SK-N-SH (cell line): ENCODE measurements at regions not wholly inside any gene's neighbourhood (a gene's known extent, or its start where the extent isn't known, plus 50 kb on each side); places are given as distances from the start of the nearest gene placed in this dataset.

Experiments used
- CTCF ChIA-PET: fragments of 300-600, 350-600 bp; formaldehyde crosslinking; extraction: SDS; loops from one replicate; lab custom pipeline; 2021; lab: Yijun Ruan, JAX
- POLR2A ChIA-PET: fragments of 350-600 bp; sonication (Branson Sonifier 250); formaldehyde crosslinking; extraction: SDS; loops from one replicate; lab custom pipeline; 2020; ENCODE audit warnings: antibody characterized with exemption, inconsistent platforms; lab: Yijun Ruan, JAX
- DNase-seq: peaks from one replicate; pipeline ENCODE4 v3.0.0; 2012
- H2AFZ ChIP-seq: fragments of 200-600 bp; sonication (generic); 2 replicates; pipeline ENCODE4 v1.8.1; 2016; ENCODE audit warnings: antibody characterized with exemption, mild to moderate bottlenecking, low read depth
- H3F3A ChIP-seq: fragments of 200-600 bp; sonication (generic); replicated peaks from 2 replicates; pipeline ENCODE3; 2016; ENCODE audit warnings: antibody characterized with exemption, mild to moderate bottlenecking; ENCODE audit not compliant: insufficient read depth
- H3K27ac ChIP-seq, 2 experiments: fragments of 200-500 bp in 1 of 2; fragments of 200-600 bp in 1 of 2; sonication (Bioruptor generic) in 1 of 2; sonication (generic), shearing (Covaris generic) in 1 of 2; 2 replicates each; pipeline versions ENCODE4 v1.5.1 to v1.6.1; 2014 to 2016; ENCODE audit warnings: low read depth in 2 of 2, inconsistent platforms in 1 of 2, low read length in 1 of 2, mild to moderate bottlenecking in 1 of 2, mixed read lengths in 1 of 2
- H3K27me3 ChIP-seq: fragments of 200-600 bp; sonication (generic), shearing (Covaris generic); 2 replicates; pipeline ENCODE4 v1.6.1; 2016; ENCODE audit warnings: mixed run types; ENCODE audit not compliant: insufficient read depth
- H3K36me3 ChIP-seq, 2 experiments: fragments of 200-500 bp in 1 of 2; fragments of 200-600 bp in 1 of 2; sonication (Bioruptor generic) in 1 of 2; sonication (generic) in 1 of 2; replicated peaks in 1 of 2; 2 replicates each; pipeline versions ENCODE3 to v1.5.1; 2014 to 2016; ENCODE audit warnings: low read length in 1 of 2, mild to moderate bottlenecking in 1 of 2; ENCODE audit not compliant: insufficient read depth in 2 of 2, control insufficient read depth in 1 of 2
- H3K4me1 ChIP-seq, 2 experiments: fragments of 200-500 bp in 1 of 2; fragments of 200-600 bp in 1 of 2; sonication (Bioruptor generic) in 1 of 2; sonication (generic), shearing (Covaris generic) in 1 of 2; 2 replicates each; pipeline versions ENCODE4 v1.5.1 to v1.6.1; 2014 to 2016; ENCODE audit warnings: low read depth in 1 of 2, low read length in 1 of 2, mixed run types in 1 of 2; ENCODE audit not compliant: insufficient read depth in 2 of 2, control insufficient read depth in 1 of 2
- H3K4me2 ChIP-seq: fragments of 200-600 bp; sonication (generic), shearing (Covaris generic); 2 replicates; pipeline ENCODE4 v1.6.1; 2017; ENCODE audit warnings: mixed run types
- H3K4me3 ChIP-seq, 2 experiments: fragments of 200-500 bp in 1 of 2; fragments of 200-600 bp in 1 of 2; sonication (Bioruptor generic) in 1 of 2; sonication (generic), shearing (Covaris generic) in 1 of 2; 2 replicates each; pipeline versions ENCODE4 v1.5.1 to v1.8.1; 2014 to 2016; ENCODE audit warnings: low read depth in 2 of 2, inconsistent platforms in 1 of 2, low read length in 1 of 2, mild to moderate bottlenecking in 1 of 2, mixed read lengths in 1 of 2, moderate library complexity in 1 of 2
- H3K79me2 ChIP-seq: fragments of 200-600 bp; sonication (generic); 2 replicates; pipeline ENCODE4 v1.8.1; 2017; ENCODE audit warnings: mild to moderate bottlenecking; ENCODE audit not compliant: insufficient read depth
- H3K9ac ChIP-seq: fragments of 200-600 bp; sonication (generic); 2 replicates; pipeline ENCODE4 v1.6.1; 2017; ENCODE audit warnings: mixed run types
- H3K9me2 ChIP-seq: fragments of 200-600 bp; sonication (generic); 2 replicates; pipeline ENCODE4 v1.6.1; 2017; ENCODE audit warnings: mixed run types
- H3K9me3 ChIP-seq: fragments of 200-600 bp; sonication (generic); 2 replicates; pipeline ENCODE4 v1.6.1; 2017; ENCODE audit warnings: mixed run types, mild to moderate bottlenecking, moderate library complexity
- H4K20me1 ChIP-seq: fragments of 200-600 bp; sonication (generic); 2 replicates; pipeline ENCODE4 v1.6.1; 2017; ENCODE audit warnings: mild to moderate bottlenecking, mixed run types; ENCODE audit not compliant: insufficient read depth
- ELF1 ChIP-seq: IDR thresholded peaks from 2 replicates; pipeline ENCODE4 v1.4.0; 2012
- EP300 ChIP-seq, 2 experiments: IDR thresholded peaks; 2 replicates each; pipeline versions ENCODE4 v1.4.0 to v1.6.1; 2012; ENCODE audit warnings: borderline replicate concordance in 1 of 2, low read depth in 1 of 2, low read length in 1 of 2
- EZH2phosphoT487 ChIP-seq: fragments of 200-600 bp; sonication (generic); IDR thresholded peaks from 2 replicates; pipeline ENCODE4 v1.6.1; 2017; ENCODE audit warnings: low read depth, mixed run types, mild to moderate bottlenecking, antibody characterized with exemption, moderate library complexity, borderline replicate concordance
- FOSL2 ChIP-seq: IDR thresholded peaks from 2 replicates; pipeline ENCODE4 v1.4.0; 2012; ENCODE audit warnings: low read depth, mild to moderate bottlenecking, moderate library complexity, borderline replicate concordance
- FOXJ3 ChIP-seq: sonication (generic); formaldehyde crosslinking; IDR thresholded peaks from 2 replicates; pipeline ENCODE4 v1.5.1; 2020; ENCODE audit warnings: mild to moderate bottlenecking, missing genetic modification reagents
- FOXM1 ChIP-seq: IDR thresholded peaks from 2 replicates; pipeline ENCODE4 v1.4.0; 2012; ENCODE audit warnings: low read depth, mild to moderate bottlenecking
- GABPA ChIP-seq: IDR thresholded peaks from 2 replicates; pipeline ENCODE4 v1.4.0; 2012; ENCODE audit warnings: low read depth, mild to moderate bottlenecking
- IRF3 ChIP-seq: fragments of 150-350 bp; IDR thresholded peaks from 2 replicates; pipeline ENCODE4 v1.6.1; 2016; ENCODE audit warnings: mild to moderate bottlenecking, low read depth, low read length
- JUND ChIP-seq: IDR thresholded peaks from 2 replicates; pipeline ENCODE4 v1.4.0; 2012
- MEF2A ChIP-seq: IDR thresholded peaks from 2 replicates; pipeline ENCODE4 v1.4.0; 2012; ENCODE audit warnings: low read depth, borderline replicate concordance
- RAD21 ChIP-seq: IDR thresholded peaks from 2 replicates; pipeline ENCODE4 v1.6.1; 2012; ENCODE audit warnings: mild to moderate bottlenecking, low read length
- REST ChIP-seq: IDR thresholded peaks from 2 replicates; pipeline ENCODE4 v1.6.1; 2012; ENCODE audit warnings: mild to moderate bottlenecking, low read depth, low read length, moderate library complexity
- TAF1 ChIP-seq: IDR thresholded peaks from 2 replicates; pipeline ENCODE4 v1.6.1; 2012; ENCODE audit warnings: low read depth, mild to moderate bottlenecking, low read length, moderate library complexity, borderline replicate concordance
- TCF12 ChIP-seq: IDR thresholded peaks from 2 replicates; pipeline ENCODE4 v1.4.0; 2012
- USF1 ChIP-seq: IDR thresholded peaks from 2 replicates; pipeline ENCODE4 v1.4.0; 2012; ENCODE audit warnings: low read depth, borderline replicate concordance
- YY1 ChIP-seq: IDR thresholded peaks from 2 replicates; pipeline ENCODE4 v1.4.0; 2012; ENCODE audit warnings: low read depth, mild to moderate bottlenecking
- ZBTB33 ChIP-seq: IDR thresholded peaks from 2 replicates; pipeline ENCODE4 v1.4.0; 2012; ENCODE audit warnings: low read depth, borderline replicate concordance
- WGBS: methylation state at CpG from one replicate; pipeline ENCODE4 v1.1.6; 2017; ENCODE audit warnings: low lambda C conversion rate; 5-methylcytosine and 5-hydroxymethylcytosine counted together

GRCh38 chr5:174305241-174305681 is 259.8 kb downstream of the NSG2 start:
- H3K27ac ChIP-seq = no peak overlapping the region
- no peak for DNase-seq
- CTCF ChIA-PET = interaction anchor here (0.9 to 13.7 kb wide), 5 partner anchors 12 to 259 kb away, joined by 3 to 298 read pairs (median 4); partner anchors contain the start of gene NSG2

GRCh38 chr5:174306345-174307030 is 261.0 kb downstream of the NSG2 start:
- DNase-seq = no peak
- Histone ChIP-seq H3K9me2 (no peaks in the 10 kb centered on the region), H3K9ac (no peak overlapping the region), H3K36me3 (no peaks in the 10 kb centered on the region), H3K9me3 (no peaks in the 10 kb centered on the region), H2AFZ (no peak overlapping the region), H3K27ac (no peak overlapping the region), H3K27me3 (no peaks in the 10 kb centered on the region), H3K79me2 (no peaks in the 10 kb centered on the region), H4K20me1 (no peaks in the 10 kb centered on the region), H3K4me2 (no peak overlapping the region), H3F3A (no peaks in the 10 kb centered on the region), H3K4me1 (peaks cover 0 to 36% of the 10 kb centered on the region in 2 experiments; a peak in 1 of 4 replicates), H3K4me3 (no peak overlapping the region)
- ChIA-PET CTCF (interaction anchor here (0.7 to 13.7 kb wide), 7 partner anchors 11 to 260 kb away, joined by 3 to 298 read pairs (median 4); partner anchors contain the start of gene NSG2), POLR2A (no interaction called here)
- WGBS = 62% methylated on average over 11 of the region's 11 CpGs
- TF ChIP-seq ZBTB33 (no peak), EZH2phosphoT487 (no peak), JUND (no peak), MEF2A (no peak), REST (no peak), FOSL2 (no peak), EP300 (IDR thresholded peaks at IDR 0.05; ENCODE audit: borderline replicate concordance in 1 of 2, low read depth in 1 of 2, low read length in 1 of 2) (no peak), IRF3 (no peak), TAF1 (no peak), FOXJ3 (CRISPR knock-in tag) (no peak), YY1 (no peak), USF1 (no peak), FOXM1 (no peak), TCF12 (no peak), GABPA (no peak)

More at GRCh38 chr5:174305241-174305681, 259.8 kb downstream of the NSG2 start:
- no peak overlapping the region for H2AFZ ChIP-seq
- H3K4me3 ChIP-seq = no peak overlapping the region
- 43% methylated on average over 3 of the region's 8 CpGs for WGBS
- POLR2A ChIA-PET = no interaction called here
- no peaks in the 10 kb centered on the region for H3K79me2 ChIP-seq
- no peaks in the 10 kb centered on the region for H3F3A ChIP-seq
- peaks cover 0 to 35% of the 10 kb centered on the region in 2 experiments; a peak in 2 of 4 replicates for H3K4me1 ChIP-seq
- H3K27me3 ChIP-seq = no peaks in the 10 kb centered on the region
- H3K9me3 ChIP-seq = no peaks in the 10 kb centered on the region
- TF ChIP-seq RAD21 = no peak
- no peak for TF ChIP-seq ELF1
- no peak for TF ChIP-seq FOSL2
- TF ChIP-seq, all 33 proteins: peak for 0
- Histone ChIP-seq H3K36me3 (no peaks in the 10 kb centered on the region), H3K9ac (no peak overlapping the region), H3K4me2 (no peak overlapping the region), H4K20me1 (no peaks in the 10 kb centered on the region), H3K9me2 (no peaks in the 10 kb centered on the region)
